T-helper 17 cell (primary cell): ENCODE measurements at regions not wholly inside any gene's neighbourhood (a gene's known extent, or its start where the extent isn't known, plus 50 kb on each side); places are given as distances from the start of the nearest gene placed in this dataset.

ENCODE experiments used
- ATAC-seq: fragments of 150-1000 bp; cut with Tn5 transposase; 2 replicates; pipeline ENCODE4 v1.10.0; 2021; ENCODE audit warnings: mild to moderate bottlenecking, moderate library complexity
- DNase-seq, 3 donors: peaks; one replicate each; pipeline versions ENCODE4 v3.0.0 to v3.0.0-alpha.2; 2020 to 2021
- H3K9me3 ChIP-seq: one replicate; pipeline ENCODE4 v1.7.0; 2013; ENCODE audit warnings: low read length, mild to moderate bottlenecking; ENCODE audit not compliant: control insufficient read depth, poor library complexity, severe bottlenecking
- H3K27ac Mint-ChIP-seq: one replicate; pipeline ENCODE4 v1.8.0; 2022; ENCODE audit warnings: mild to moderate bottlenecking, moderate library complexity, mixed read lengths
- H3K27me3 Mint-ChIP-seq: one replicate; pipeline ENCODE4 v1.8.0; 2022; ENCODE audit warnings: mixed read lengths
- H3K36me3 Mint-ChIP-seq: one replicate; pipeline ENCODE4 v1.8.0; 2022; ENCODE audit warnings: low read depth, mixed read lengths
- H3K4me1 Mint-ChIP-seq: one replicate; pipeline ENCODE4 v1.8.0; 2022; ENCODE audit warnings: mild to moderate bottlenecking, mixed read lengths
- H3K4me3 Mint-ChIP-seq: one replicate; pipeline ENCODE4 v1.8.0; 2022; ENCODE audit warnings: mild to moderate bottlenecking, moderate library complexity, mixed read lengths

DNA sequence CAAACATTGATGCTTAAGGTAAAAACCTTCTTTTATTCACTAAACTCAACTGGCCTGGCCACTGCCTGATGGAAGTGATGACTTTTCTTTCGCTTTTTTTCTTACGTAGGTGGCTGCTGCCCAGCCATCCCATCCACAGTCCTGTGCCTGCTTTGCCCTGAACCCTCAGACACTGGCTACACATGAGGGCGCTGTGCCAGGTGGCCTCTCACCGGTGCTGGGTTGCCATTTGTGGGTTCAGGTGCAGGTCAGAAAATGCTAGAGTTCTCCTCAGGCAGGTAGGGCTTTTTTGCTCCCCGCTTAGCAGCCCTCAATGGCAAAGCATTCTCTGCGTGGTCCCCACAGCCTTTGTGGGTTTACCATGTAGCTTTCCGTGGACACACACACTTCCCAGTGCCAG, 88.3 kb upstream of the PRR23E start:
- no peaks in the 10 kb centered on the region for H3K9me3 ChIP-seq
- DNase-seq (no peak), ATAC-seq (no peak)
- H3K27ac Mint-ChIP-seq = no peak overlapping the region
- no peak overlapping the region for H3K4me3 Mint-ChIP-seq
- H3K27me3 Mint-ChIP-seq = peaks cover 20% of the 10 kb centered on the region
- peaks cover 3% of the 10 kb centered on the region for H3K4me1 Mint-ChIP-seq
- no peaks in the 10 kb centered on the region for H3K36me3 Mint-ChIP-seq

DNA sequence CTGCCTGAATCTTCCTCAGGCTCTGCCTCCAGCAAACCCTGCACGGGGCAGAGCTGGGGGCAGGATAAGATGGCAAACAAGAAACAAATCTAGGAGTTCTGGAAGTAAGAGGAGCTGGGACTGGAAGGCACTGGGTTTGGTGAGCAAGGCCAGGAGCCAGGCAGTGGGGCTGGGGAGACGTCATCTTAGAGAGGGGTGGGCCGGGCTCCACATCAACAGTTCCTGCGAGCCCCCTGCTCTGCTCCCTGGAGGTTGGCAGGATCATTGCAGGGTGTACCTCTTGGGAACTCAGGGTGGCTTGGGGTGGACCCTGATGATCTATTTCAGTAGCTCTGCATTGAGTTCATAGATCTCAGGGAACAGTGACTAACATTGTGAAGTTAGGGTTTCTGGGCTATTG, 87.3 kb upstream of the PRR23E start:
- H3K27ac Mint-ChIP-seq = no peak overlapping the region
- H3K9me3 ChIP-seq = no peaks in the 10 kb centered on the region
- ATAC-seq = no peak
- peaks cover 3% of the 10 kb centered on the region for H3K4me1 Mint-ChIP-seq
- DNase-seq = no peak
- H3K36me3 Mint-ChIP-seq = no peaks in the 10 kb centered on the region
- H3K27me3 Mint-ChIP-seq = peaks cover 18% of the 10 kb centered on the region
- H3K4me3 Mint-ChIP-seq = no peak overlapping the region

DNA sequence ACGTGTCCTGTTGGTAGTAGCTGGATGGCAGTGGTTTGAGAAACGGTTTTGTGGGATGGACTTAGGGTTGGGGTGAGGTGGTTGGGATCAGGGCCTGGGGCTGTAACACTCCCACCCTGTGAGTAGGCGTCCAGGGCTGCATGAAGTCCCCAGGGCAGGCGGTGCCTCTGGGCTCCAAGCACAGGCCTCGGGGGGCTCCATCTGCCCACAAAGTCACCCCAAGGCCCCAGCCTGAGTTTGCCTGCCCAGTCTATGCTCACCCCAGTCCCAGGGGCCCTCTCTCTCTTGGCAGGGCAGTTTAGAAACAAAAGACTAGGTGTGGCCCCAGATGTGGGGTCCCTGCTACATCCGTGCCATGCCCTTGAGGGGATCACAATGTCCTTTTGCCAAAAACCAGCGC, 86.9 kb upstream of the PRR23E start:
- H3K9me3 ChIP-seq = no peaks in the 10 kb centered on the region
- DNase-seq (no peak), ATAC-seq (no peak)
- peaks cover 3% of the 10 kb centered on the region for H3K4me1 Mint-ChIP-seq
- H3K27me3 Mint-ChIP-seq = peaks cover 13% of the 10 kb centered on the region
- H3K27ac Mint-ChIP-seq = no peak overlapping the region
- no peaks in the 10 kb centered on the region for H3K36me3 Mint-ChIP-seq
- H3K4me3 Mint-ChIP-seq = no peak overlapping the region

DNA sequence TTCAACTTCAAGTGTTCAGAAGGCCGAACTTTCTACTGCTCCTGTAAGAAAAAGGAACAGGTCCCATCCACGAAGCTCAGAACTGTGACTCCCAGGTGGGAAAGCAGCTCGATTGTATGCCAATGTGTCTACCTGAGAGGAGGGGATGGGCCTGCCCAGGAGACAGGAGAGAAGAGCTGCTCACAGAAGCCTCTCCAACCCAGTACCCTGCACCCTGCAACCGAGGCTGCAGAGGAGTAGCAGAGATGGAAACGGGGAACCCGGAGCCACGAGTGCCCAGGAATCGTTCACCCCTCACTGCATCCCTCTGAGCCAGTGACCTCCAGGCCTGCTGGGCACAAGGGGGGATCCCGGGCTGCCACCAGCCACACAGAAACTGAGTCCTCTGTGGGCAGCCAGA, 86.5 kb upstream of the PRR23E start:
- DNase-seq (no peak), ATAC-seq (no peak)
- Mint-ChIP-seq H3K4me3 (no peak overlapping the region), H3K4me1 (peaks cover 3% of the 10 kb centered on the region), H3K27me3 (peaks cover 9% of the 10 kb centered on the region), H3K27ac (no peak overlapping the region), H3K36me3 (no peaks in the 10 kb centered on the region)
- no peaks in the 10 kb centered on the region for H3K9me3 ChIP-seq

DNA sequence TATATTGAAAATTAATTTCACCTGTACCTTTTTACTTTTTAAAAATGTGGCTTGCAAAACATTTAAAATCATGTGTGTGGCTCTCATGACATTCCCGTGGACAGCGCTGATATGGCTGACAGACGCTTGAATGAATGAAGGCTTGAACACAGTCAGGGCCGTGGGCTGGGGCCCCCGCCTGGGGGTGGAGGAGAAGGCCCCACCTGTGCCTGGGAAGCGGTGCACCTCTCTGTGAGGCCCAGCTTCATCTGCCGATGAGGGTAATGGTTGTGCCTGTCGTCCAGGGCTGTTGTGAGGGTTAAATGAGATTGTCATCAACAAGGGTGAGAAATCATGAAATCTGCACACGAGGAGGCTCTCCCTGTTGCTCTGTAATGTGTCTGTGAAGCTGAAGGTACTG, 85.9 kb upstream of the PRR23E start:
- no peak for DNase-seq
- no peaks in the 10 kb centered on the region for H3K9me3 ChIP-seq
- no peak for ATAC-seq
- Mint-ChIP-seq H3K27me3 (peaks cover 8% of the 10 kb centered on the region), H3K36me3 (no peaks in the 10 kb centered on the region), H3K4me3 (no peak overlapping the region), H3K4me1 (peaks cover 3% of the 10 kb centered on the region), H3K27ac (no peak overlapping the region)

DNA sequence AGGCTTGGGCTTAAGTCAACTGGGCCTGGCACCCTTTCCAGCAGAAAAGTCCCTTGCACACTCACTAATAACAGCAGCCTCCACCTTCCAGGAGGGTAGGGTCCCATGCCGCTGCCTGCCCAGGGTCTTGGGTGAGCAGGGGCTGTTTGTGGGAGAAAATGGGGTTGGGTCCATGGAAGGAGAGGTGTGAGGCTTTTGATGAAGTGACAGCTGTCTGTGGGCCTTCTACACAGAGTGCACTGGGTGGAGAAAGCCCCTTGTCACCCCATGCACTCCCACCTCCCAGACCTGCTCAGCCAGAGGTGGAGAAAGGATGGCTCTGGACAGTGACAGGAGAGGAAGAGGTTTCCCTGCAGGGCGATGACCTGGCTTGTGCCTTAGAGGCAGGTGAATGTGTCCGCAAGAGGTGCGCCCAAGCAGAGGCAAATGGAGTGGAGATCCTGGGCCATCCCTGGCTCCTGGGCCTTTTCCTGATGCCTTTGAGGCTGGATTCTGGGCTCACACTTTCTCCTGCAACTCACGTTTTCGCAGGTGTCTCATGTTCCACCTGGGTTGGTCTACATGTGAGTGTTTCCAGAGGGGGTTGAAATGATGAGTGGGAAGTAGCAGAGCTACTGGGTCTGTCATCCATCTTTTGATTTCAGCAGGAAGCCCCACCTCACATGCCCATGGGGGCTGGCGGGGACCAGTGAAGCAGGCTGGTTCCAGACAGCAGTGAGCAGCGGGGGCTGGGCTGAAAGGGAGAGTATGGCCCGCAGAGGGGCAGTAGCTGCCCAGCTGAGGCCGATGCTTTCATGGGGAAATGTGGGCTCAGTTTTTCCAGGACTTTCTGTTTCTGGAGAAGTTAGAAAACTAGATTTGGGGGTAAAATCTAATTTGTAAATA, 85.2 kb upstream of the PRR23E start:
- Mint-ChIP-seq H3K27me3 (peaks cover 8% of the 10 kb centered on the region), H3K27ac (no peak overlapping the region), H3K36me3 (no peaks in the 10 kb centered on the region), H3K4me1 (peaks cover 3% of the 10 kb centered on the region), H3K4me3 (no peak overlapping the region)
- H3K9me3 ChIP-seq = no peaks in the 10 kb centered on the region
- no peak for DNase-seq
- ATAC-seq = no peak

DNA sequence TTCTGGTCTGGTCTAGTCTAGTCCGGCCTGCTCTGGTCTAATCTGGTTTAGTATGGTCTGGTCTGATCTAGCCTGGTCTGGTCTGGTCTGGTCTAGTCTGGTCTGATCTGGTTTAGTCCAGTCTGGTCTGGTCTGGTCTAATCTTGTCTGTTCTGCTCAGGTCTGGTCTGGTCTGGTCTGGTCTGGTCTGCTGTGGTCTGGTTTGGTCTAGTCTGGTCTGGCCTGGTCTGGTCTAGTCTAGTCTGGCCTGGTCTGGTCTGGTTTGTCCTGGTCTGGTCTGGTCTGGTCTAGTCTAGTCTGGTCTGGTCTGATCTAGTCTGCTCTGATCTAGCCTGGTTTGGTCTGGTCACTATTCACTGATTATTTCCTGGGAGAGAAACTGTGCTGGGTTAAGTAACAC, 84.1 kb upstream of the PRR23E start:
- no peak overlapping the region for H3K27ac Mint-ChIP-seq
- H3K9me3 ChIP-seq = no peaks in the 10 kb centered on the region
- no peak overlapping the region for H3K4me3 Mint-ChIP-seq
- no peaks in the 10 kb centered on the region for H3K36me3 Mint-ChIP-seq
- peaks cover 8% of the 10 kb centered on the region for H3K27me3 Mint-ChIP-seq
- no peak for DNase-seq
- peaks cover 3% of the 10 kb centered on the region for H3K4me1 Mint-ChIP-seq
- ATAC-seq = no peak

DNA sequence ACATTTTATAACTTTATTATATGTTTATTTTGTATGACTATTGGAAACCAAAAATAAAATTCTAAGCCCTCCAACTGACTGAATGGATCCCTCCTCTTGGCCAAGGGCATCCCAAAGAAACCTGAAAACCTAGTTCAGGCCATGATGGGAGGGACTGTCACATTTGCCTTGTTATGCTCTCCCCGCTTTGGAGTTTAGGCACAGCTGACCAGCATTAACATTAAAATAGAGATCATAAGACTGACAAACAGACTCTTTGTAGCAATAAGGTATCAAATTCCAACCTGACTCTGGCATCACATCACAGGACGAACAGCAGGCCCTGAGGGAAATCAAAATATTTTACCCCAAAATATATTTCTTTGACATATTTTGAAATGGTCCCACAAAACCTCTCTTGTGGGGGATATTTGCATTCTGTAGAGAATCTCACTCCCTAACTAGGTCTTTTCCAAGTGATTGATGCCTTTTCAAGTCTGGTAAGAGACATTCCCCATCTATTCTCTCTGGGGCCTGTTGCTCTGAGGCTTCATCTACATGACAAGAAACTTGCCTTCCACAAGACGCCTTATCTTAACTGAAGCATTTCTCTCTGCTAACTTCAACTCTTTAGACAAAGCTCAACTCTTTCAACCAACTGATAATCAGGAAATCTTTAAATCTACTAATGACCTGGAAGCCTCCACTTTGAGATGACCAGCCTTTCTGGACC, 81.8 kb upstream of the PRR23E start:
- ATAC-seq (no peak), DNase-seq (no peak)
- no peaks in the 10 kb centered on the region for H3K9me3 ChIP-seq
- H3K36me3 Mint-ChIP-seq = no peaks in the 10 kb centered on the region
- H3K4me1 Mint-ChIP-seq = no peaks in the 10 kb centered on the region
- no peak overlapping the region for H3K27ac Mint-ChIP-seq
- no peak overlapping the region for H3K4me3 Mint-ChIP-seq
- H3K27me3 Mint-ChIP-seq = peaks cover under 1% of the 10 kb centered on the region

DNA sequence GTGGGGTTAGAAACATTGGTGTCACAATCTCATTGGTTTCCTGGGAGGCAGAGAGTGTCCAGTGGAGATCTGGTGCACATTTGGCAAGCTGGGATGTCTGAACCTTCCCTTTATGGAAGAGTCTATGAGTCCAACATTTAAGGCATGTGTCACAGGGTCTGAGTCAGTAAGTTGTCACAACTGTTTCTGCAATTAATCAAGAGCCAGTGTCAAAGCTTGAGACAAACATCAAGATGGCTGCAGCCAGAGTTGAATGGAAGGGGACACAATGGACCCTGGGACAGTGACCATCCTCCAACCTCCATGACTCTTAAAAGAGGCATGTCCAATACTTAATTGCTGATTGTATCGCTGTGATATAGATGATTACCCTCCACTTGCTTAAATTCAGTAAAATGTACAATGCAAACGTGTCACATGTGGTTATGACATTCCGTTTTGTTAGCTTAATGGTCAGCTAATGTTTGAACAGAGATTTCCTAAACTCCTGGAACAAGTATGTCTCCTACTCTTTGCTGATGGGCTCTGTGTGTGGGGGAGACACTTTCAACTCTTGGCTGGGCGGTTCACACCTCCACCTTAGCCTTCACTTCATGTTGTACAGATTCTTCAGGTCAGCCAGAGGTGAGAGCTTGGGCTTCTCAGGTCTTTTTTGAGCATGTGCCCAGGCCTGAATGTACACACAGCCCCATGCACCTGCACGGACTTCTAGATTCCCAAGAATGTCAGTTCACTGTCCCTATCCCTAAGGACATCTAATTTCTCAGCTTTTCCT, 79.9 kb upstream of the PRR23E start:
- no peak overlapping the region for H3K27ac Mint-ChIP-seq
- no peaks in the 10 kb centered on the region for H3K4me1 Mint-ChIP-seq
- DNase-seq (no peak), ATAC-seq (no peak)
- H3K9me3 ChIP-seq = no peaks in the 10 kb centered on the region
- H3K4me3 Mint-ChIP-seq = no peak overlapping the region
- no peaks in the 10 kb centered on the region for H3K36me3 Mint-ChIP-seq
- H3K27me3 Mint-ChIP-seq = no peaks in the 10 kb centered on the region

DNA sequence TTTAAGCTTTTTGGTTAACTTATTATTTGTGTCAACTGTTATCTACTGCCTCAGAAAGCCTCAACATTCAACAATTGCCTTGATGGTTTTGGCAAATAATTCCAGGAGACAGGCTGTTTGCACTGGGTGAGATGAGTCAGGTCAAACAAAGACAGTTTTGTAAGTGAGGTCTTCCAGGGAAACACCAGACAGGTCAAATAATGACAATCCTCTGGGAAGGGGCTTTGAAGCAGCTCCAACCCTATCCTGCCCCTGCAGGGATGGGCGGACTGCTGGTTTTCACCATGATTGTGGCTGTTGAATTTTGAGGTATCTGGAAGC, 79.4 kb upstream of the PRR23E start:
- Mint-ChIP-seq H3K4me3 (no peak overlapping the region), H3K27ac (no peak overlapping the region)

DNA sequence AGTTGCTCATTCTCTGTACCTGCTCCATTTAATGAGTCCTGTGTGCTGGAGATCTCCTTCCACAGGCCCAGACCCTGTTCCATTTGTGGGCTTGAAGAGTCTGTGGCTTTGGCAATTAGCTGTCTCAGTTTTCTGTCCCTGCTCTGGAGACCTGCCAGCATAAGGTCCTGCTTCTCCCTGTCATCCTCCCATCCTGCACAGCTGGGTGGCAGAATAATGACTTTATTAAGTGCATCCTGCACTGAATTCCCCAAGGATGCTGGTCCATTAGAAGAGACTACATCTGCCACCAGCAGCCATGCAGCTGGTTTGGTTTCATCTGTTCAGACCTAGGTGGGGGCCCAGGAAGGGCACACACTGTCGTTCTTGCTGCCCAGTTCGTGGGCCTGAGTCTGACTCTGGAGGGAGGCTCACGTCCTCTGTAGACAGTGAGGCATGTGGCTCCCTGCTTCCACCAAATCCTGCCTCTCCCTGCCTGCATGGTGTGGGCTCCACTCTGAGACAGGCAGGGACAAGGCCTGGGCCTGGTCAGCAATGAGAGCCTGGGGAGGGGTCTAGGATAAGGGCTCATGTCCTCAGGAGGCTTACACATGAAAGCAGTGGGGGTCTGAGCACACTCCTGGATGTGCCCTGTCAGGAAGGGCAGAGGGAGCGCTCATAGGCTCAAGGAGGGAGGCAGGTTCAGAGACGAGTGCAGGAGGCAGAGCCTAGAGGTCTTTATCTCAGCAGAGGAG, 78.4 kb upstream of the PRR23E start:
- no peaks in the 10 kb centered on the region for H3K9me3 ChIP-seq
- Mint-ChIP-seq H3K36me3 (no peaks in the 10 kb centered on the region), H3K27ac (no peak overlapping the region), H3K4me3 (no peak overlapping the region), H3K27me3 (no peaks in the 10 kb centered on the region), H3K4me1 (no peaks in the 10 kb centered on the region)
- ATAC-seq (no peak), DNase-seq (no peak)

More for the DNA sequence above, 79.4 kb upstream of the PRR23E start:
- H3K4me1 Mint-ChIP-seq = no peaks in the 10 kb centered on the region
- no peak for ATAC-seq
- no peaks in the 10 kb centered on the region for H3K27me3 Mint-ChIP-seq
- DNase-seq = no peak
- no peaks in the 10 kb centered on the region for H3K9me3 ChIP-seq
- no peaks in the 10 kb centered on the region for H3K36me3 Mint-ChIP-seq

DNA sequence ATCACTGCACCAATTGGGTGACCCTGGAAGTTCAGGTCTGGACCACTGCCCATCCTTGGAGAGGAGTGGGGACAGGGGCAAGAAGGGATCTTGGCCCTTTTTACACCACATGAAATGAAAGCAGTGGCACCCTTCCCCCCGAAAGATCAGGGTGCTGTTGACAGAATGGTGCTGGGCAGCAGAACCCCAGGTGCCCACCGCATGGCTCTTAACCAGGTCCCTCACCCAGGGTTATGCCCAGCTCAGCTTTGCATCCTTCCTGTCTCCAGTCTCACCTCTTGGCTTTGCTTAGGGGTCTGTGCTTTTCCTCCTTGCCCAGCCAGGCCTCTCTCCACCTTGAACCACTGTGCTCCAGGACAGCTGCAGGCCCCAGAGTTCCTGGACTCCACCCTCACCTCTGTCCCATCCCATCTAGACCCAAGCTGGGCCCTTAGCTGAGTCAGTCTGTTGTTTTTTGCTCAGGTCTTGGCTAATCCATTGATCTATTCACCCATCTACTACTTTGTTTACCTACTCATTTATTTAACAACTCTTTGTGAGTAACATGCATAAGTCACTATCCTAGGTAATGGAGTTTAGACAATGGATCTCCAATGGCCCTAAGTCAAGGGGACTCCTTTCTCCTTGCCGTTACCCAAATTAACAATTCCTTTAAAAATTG, 77.1 kb upstream of the PRR23E start:
- ATAC-seq = no peak
- Mint-ChIP-seq H3K36me3 (no peaks in the 10 kb centered on the region), H3K27ac (no peak overlapping the region), H3K4me1 (no peaks in the 10 kb centered on the region), H3K27me3 (peaks cover 6% of the 10 kb centered on the region), H3K4me3 (no peak overlapping the region)
- DNase-seq = no peak
- no peaks in the 10 kb centered on the region for H3K9me3 ChIP-seq
